A549 (cell line): ENCODE measurements at regions not wholly inside any gene's neighbourhood (a gene's known extent, or its start where the extent isn't known, plus 50 kb on each side); places are given as distances from the start of the nearest gene placed in this dataset.

ENCODE experiments used
- ATAC-seq, 2 experiments: fragments of 200-7000 bp in 1 of 2; fragments of >200 bp in 1 of 2; cut with Nextera tagmentation in 1 of 2; cut with Tn5 transposase in 1 of 2; 3 replicates each; pipeline versions ENCODE4 v1.8.0 to v1.9.1; 2018 to 2020; ENCODE audit warnings: mild to moderate bottlenecking in 1 of 2, moderate library complexity in 1 of 2
- CTCF ChIA-PET: fragments of 300-600 bp; sonication (Branson Sonifier 250); formaldehyde crosslinking; extraction: SDS; loops from one replicate; lab custom pipeline; 2021; ENCODE audit warnings: antibody characterized with exemption, inconsistent platforms; lab: Yijun Ruan, JAX
- POLR2A ChIA-PET: fragments of 350-600 bp; formaldehyde crosslinking; extraction: SDS; loops from one replicate; lab custom pipeline; 2021; ENCODE audit warnings: antibody characterized with exemption, inconsistent platforms; lab: Yijun Ruan, JAX
- DNase-seq, 2 experiments: peaks; one replicate each; pipeline versions ENCODE4 v3.0.0 to v3.0.0-alpha.2; 2011 to 2016; ENCODE audit warnings: low read depth in 1 of 2, low spot score in 1 of 2
- FAIRE-seq: peaks from 2 replicates; lab custom pipeline; 2011; peaks lifted over from hg19 to GRCh38; lab: Jason Lieb, UNC
- H3K27ac ChIP-seq, 2 experiments: fragments of >200 bp; sonication (Bioruptor Twin); formaldehyde crosslinking; 3 replicates each; pipeline ENCODE4 v1.5.1; 2016 to 2017
- H3K4me1 ChIP-seq: fragments of >200 bp; sonication (Bioruptor Twin); formaldehyde crosslinking; 3 replicates; pipeline ENCODE4 v1.6.1; 2016
- H3K4me2 ChIP-seq: fragments of >200 bp; sonication (Bioruptor Twin); formaldehyde crosslinking; 3 replicates; pipeline ENCODE4 v1.6.1; 2016
- H3K4me3 ChIP-seq: fragments of >200 bp; sonication (Bioruptor Twin); formaldehyde crosslinking; 3 replicates; pipeline ENCODE4 v1.5.1; 2016
- H3K9me3 ChIP-seq: fragments of >200 bp; sonication (Bioruptor Twin); formaldehyde crosslinking; 3 replicates; pipeline ENCODE4 v1.6.1; 2016
- ATOH8 ChIP-seq: fragments of 250-450 bp; sonication (Bioruptor Pico); IDR thresholded peaks from 2 replicates; pipeline ENCODE4 v1.5.0; 2020; ENCODE audit warnings: low read depth, mild to moderate bottlenecking, moderate library complexity
- BCL3 ChIP-seq: fragments of >200 bp; sonication (Bioruptor Twin); formaldehyde crosslinking; IDR thresholded peaks from 3 replicates; pipeline ENCODE4 v1.6.1; 2016
- CHD2 ChIP-seq: fragments of 150-350 bp; IDR thresholded peaks from 2 replicates; pipeline ENCODE4 v1.6.1; 2014; ENCODE audit warnings: low read length; ENCODE audit not compliant: partially characterized antibody
- EHF ChIP-seq: fragments of 250-450 bp; sonication (Bioruptor Pico); IDR thresholded peaks from 2 replicates; pipeline ENCODE4 v1.5.0; 2020; ENCODE audit warnings: mild to moderate bottlenecking
- ELK1 ChIP-seq: fragments of 150-350 bp; IDR thresholded peaks from 2 replicates; pipeline ENCODE4 v1.6.1; 2014; ENCODE audit warnings: low read depth, mild to moderate bottlenecking, low read length
- FOSB ChIP-seq: fragments of 250-450 bp; sonication (Bioruptor Pico); IDR thresholded peaks from 2 replicates; pipeline ENCODE4 v1.5.0; 2020; ENCODE audit warnings: mild to moderate bottlenecking, moderate library complexity
- HES2 ChIP-seq: fragments of >200 bp; sonication (Bioruptor Twin); formaldehyde crosslinking; IDR thresholded peaks from 2 replicates; pipeline ENCODE4 v1.6.1; 2016
- HEYL ChIP-seq: fragments of 250-450 bp; sonication (Bioruptor Pico); IDR thresholded peaks from 2 replicates; pipeline ENCODE4 v1.8.0; 2021; ENCODE audit warnings: mild to moderate bottlenecking, moderate library complexity
- KDM1A ChIP-seq: fragments of 200-600 bp; sonication (generic); IDR thresholded peaks from 2 replicates; pipeline ENCODE4 v1.6.1; 2016; ENCODE audit warnings: low read depth, mild to moderate bottlenecking
- KDM5A ChIP-seq: fragments of 200-600 bp; sonication (generic); IDR thresholded peaks from 2 replicates; pipeline ENCODE4 v1.6.1; 2016; ENCODE audit warnings: antibody characterized with exemption, mild to moderate bottlenecking
- MAFK ChIP-seq: fragments of 450-650 bp; IDR thresholded peaks from 2 replicates; pipeline ENCODE4 v1.6.1; 2014; ENCODE audit not compliant: partially characterized antibody
- MAZ ChIP-seq: fragments of 150-350 bp; IDR thresholded peaks from 2 replicates; pipeline ENCODE4 v1.6.1; 2014; ENCODE audit warnings: antibody characterized with exemption, low read depth, low read length, borderline replicate concordance
- NFE2L2 ChIP-seq: fragments of 150-350 bp; conservative IDR thresholded peaks from 2 replicates; pipeline ENCODE4 v1.6.1; 2014; ENCODE audit warnings: low read length
- PBX3 ChIP-seq: IDR thresholded peaks from 2 replicates; pipeline ENCODE4 v1.6.1; 2012
- PHF8 ChIP-seq: fragments of 200-600 bp; sonication (generic); IDR thresholded peaks from 2 replicates; pipeline ENCODE4 v1.6.1; 2016; ENCODE audit warnings: low read depth, mild to moderate bottlenecking, antibody characterized with exemption, moderate library complexity, borderline replicate concordance
- POLR2AphosphoS2 ChIP-seq: conservative IDR thresholded peaks from 2 replicates; pipeline ENCODE4 v1.6.1; 2012; ENCODE audit warnings: low read length, improper control_type of control experiment, inconsistent platforms
- RAD21 ChIP-seq, 2 experiments: fragments of >200 bp in 1 of 2; sonication (Bioruptor Twin) in 1 of 2; formaldehyde crosslinking in 1 of 2; IDR thresholded peaks in 1 of 2; conservative IDR thresholded peaks in 1 of 2; 2 replicates in 1 of 2; 3 replicates in 1 of 2; pipeline ENCODE4 v1.6.1; 2012 to 2018; ENCODE audit warnings: inconsistent platforms in 1 of 2
- RFX5 ChIP-seq: fragments of 450-650 bp; IDR thresholded peaks from 2 replicates; pipeline ENCODE4 v1.7.1; 2014; ENCODE audit warnings: antibody characterized with exemption, mild to moderate bottlenecking, moderate library complexity
- TP53 ChIP-seq: fragments of 250-450 bp; sonication (Bioruptor Pico); IDR thresholded peaks from 2 replicates; pipeline ENCODE4 v1.5.0; 2021; ENCODE audit warnings: mild to moderate bottlenecking, moderate library complexity
- USF2 ChIP-seq: fragments of 450-650 bp; IDR thresholded peaks from 2 replicates; pipeline ENCODE4 v1.6.1; 2014; ENCODE audit warnings: antibody characterized with exemption
- ZFP36 ChIP-seq: fragments of 450-650 bp; IDR thresholded peaks from 2 replicates; pipeline ENCODE4 v1.6.1; 2014; ENCODE audit warnings: borderline replicate concordance; ENCODE audit not compliant: partially characterized antibody
- ZSCAN20 ChIP-seq: fragments of 250-450 bp; sonication (Bioruptor Pico); IDR thresholded peaks from 2 replicates; pipeline ENCODE4 v1.8.0; 2022; ENCODE audit warnings: mild to moderate bottlenecking, moderate library complexity
- WGBS: methylation state at CpG from one replicate; pipeline ENCODE4 v1.1.6; 2017; ENCODE audit errors: missing lambda C conversion rate; 5-methylcytosine and 5-hydroxymethylcytosine counted together

- TF ChIP-seq ZSCAN20 (CRISPR knock-in tag) = no peak
These were observed 599.0 kb upstream of the ADGRL2 start (continued) for GRCh38 chr1:81201779-81202178.

GRCh38 chr1:81197591-81197990, 603.1 kb upstream of the ADGRL2 start:
- TF ChIP-seq FOSB (CRISPR knock-in tag) (no peak), KDM1A (no peak), HES2 (no peak), POLR2AphosphoS2 (no peak), EHF (no peak), HEYL (no peak)
- Histone ChIP-seq H3K4me3 (no peak overlapping the region), H3K27ac (no peak overlapping the region), H3K4me2 (no peak overlapping the region), H3K4me1 (no peaks in the 10 kb centered on the region), H3K9me3 (no peaks in the 10 kb centered on the region)
- no peak for DNase-seq
- no peak for FAIRE-seq
- CTCF ChIA-PET = no interaction called here
- POLR2A ChIA-PET = no interaction called here
- ATAC-seq = no peak
- 68% methylated on average over 3 of the region's 3 CpGs for WGBS

GRCh38 chr1:81192647-81193642, 607.8 kb upstream of the ADGRL2 start:
- TF ChIP-seq NFE2L2 = no peak
- TF ChIP-seq HES2 = no peak
- no peak for TF ChIP-seq CHD2
- no peak for TF ChIP-seq TP53 (CRISPR knock-in tag)
- no peak for TF ChIP-seq PHF8
- no peak for TF ChIP-seq ZFP36
- H3K27ac ChIP-seq = no peak overlapping the region
- no peak for DNase-seq
- no peaks in the 10 kb centered on the region for H3K9me3 ChIP-seq
- CTCF ChIA-PET = no interaction called here
- FAIRE-seq = no peak
- 64% methylated on average over 7 of the region's 7 CpGs for WGBS
- no peak for ATAC-seq
- H3K4me3 ChIP-seq = no peak overlapping the region
- POLR2A ChIA-PET = no interaction called here
- H3K4me2 ChIP-seq = no peak overlapping the region
- no peaks in the 10 kb centered on the region for H3K4me1 ChIP-seq

GRCh38 chr1:81190003-81190402, 610.7 kb upstream of the ADGRL2 start:
- ATAC-seq = no peak
- CTCF ChIA-PET = no interaction called here
- 78% methylated on average over 3 of the region's 3 CpGs for WGBS
- DNase-seq = no peak
- POLR2A ChIA-PET = no interaction called here
- Histone ChIP-seq H3K4me1 (no peaks in the 10 kb centered on the region), H3K4me2 (no peak overlapping the region), H3K9me3 (no peaks in the 10 kb centered on the region), H3K27ac (no peak overlapping the region), H3K4me3 (no peak overlapping the region)
- no peak for FAIRE-seq
- TF ChIP-seq CHD2 = no peak
- TF ChIP-seq MAFK = peak; percentile 56
- TF ChIP-seq, all 56 proteins: peak for 1

GRCh38 chr1:81187635-81188034, 613.1 kb upstream of the ADGRL2 start:
- no peak overlapping the region for H3K4me2 ChIP-seq
- FAIRE-seq (no peak), DNase-seq (no peak), ATAC-seq (no peak)
- 61% methylated on average over 1 of the region's 1 CpG for WGBS
- H3K27ac ChIP-seq = no peak overlapping the region
- H3K4me3 ChIP-seq = no peak overlapping the region
- no peaks in the 10 kb centered on the region for H3K4me1 ChIP-seq
- no peaks in the 10 kb centered on the region for H3K9me3 ChIP-seq
- ChIA-PET CTCF (no interaction called here), POLR2A (no interaction called here)
- TF ChIP-seq RFX5 (no peak), PBX3 (no peak), MAZ (no peak), ATOH8 (CRISPR knock-in tag) (no peak), RAD21 (conservative IDR thresholded peaks at IDR 0.05 in 1 of 2, IDR thresholded peaks at IDR 0.05 in 1 of 2) (no peak), ELK1 (no peak), BCL3 (no peak), USF2 (no peak), KDM5A (no peak)
